HFFc6 (cell line): ENCODE measurements at regions not wholly inside any gene's neighbourhood (a gene's known extent, or its start where the extent isn't known, plus 50 kb on each side); places are given as distances from the start of the nearest gene placed in this dataset.
"Not testable (repeated sequence)": the region's sequence is repeated elsewhere in the genome, so short reads cannot be mapped to it uniquely, and the experiment has no call there.

ENCODE experiments used
- DNase-seq: peaks from one replicate; pipeline ENCODE4 v3.0.0-alpha.2; 2018
- H3K27ac Mint-ChIP-seq: 2 replicates; pipeline ENCODE4 v1.8.0; 2020; ENCODE audit warnings: mild to moderate bottlenecking, mixed read lengths
- H3K27me3 Mint-ChIP-seq: 2 replicates; pipeline ENCODE4 v1.8.0; 2021; ENCODE audit warnings: mild to moderate bottlenecking, moderate library complexity, mixed read lengths; ENCODE audit not compliant: insufficient read depth
- H3K36me3 Mint-ChIP-seq: 2 replicates; pipeline ENCODE4 v1.8.0; 2021; ENCODE audit warnings: low read depth, mixed read lengths
- H3K4me1 Mint-ChIP-seq: 2 replicates; pipeline ENCODE4 v1.8.0; 2020; ENCODE audit warnings: low read depth, mixed read lengths
- H3K4me3 Mint-ChIP-seq: 2 replicates; pipeline ENCODE4 v1.8.0; 2020; ENCODE audit warnings: mild to moderate bottlenecking, moderate library complexity, mixed read lengths
- H3K9me3 Mint-ChIP-seq: 2 replicates; pipeline ENCODE4 v1.8.0; 2020; ENCODE audit warnings: mild to moderate bottlenecking, mixed read lengths
- TF ChIP-seq, protein P1 (sequence below): fragments of 200-600 bp; sonication (generic); IDR thresholded peaks from 2 replicates; pipeline ENCODE4 v1.5.0; 2021; ENCODE audit warnings: antibody characterized with exemption, mild to moderate bottlenecking

DNA sequence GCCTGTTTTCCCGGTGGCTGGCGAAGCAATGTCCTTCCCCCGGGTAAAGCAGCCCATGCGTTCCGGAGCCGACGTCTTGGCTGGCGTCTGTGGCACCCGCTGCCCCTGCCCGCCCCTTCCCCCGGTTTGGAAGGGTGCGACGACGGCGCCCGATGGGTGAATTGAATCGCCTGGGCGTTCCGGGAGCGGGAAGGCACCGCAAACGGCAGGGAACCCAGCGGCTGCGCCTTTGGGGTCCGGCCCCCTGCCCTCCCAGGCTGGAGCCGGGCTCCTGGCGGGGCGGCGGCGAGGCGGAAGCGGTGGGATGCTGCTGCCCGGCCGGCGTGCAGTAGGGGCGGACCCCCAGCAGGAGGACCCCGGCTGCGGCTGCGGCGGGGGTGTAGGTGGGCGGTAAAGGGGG lies 123.6 kb upstream of the RHOU start:
- not testable (repeated sequence) for DNase-seq, H3K36me3 Mint-ChIP-seq, H3K9me3 Mint-ChIP-seq, H3K27ac Mint-ChIP-seq, H3K4me3 Mint-ChIP-seq, H3K27me3 Mint-ChIP-seq, H3K4me1 Mint-ChIP-seq

DNA sequence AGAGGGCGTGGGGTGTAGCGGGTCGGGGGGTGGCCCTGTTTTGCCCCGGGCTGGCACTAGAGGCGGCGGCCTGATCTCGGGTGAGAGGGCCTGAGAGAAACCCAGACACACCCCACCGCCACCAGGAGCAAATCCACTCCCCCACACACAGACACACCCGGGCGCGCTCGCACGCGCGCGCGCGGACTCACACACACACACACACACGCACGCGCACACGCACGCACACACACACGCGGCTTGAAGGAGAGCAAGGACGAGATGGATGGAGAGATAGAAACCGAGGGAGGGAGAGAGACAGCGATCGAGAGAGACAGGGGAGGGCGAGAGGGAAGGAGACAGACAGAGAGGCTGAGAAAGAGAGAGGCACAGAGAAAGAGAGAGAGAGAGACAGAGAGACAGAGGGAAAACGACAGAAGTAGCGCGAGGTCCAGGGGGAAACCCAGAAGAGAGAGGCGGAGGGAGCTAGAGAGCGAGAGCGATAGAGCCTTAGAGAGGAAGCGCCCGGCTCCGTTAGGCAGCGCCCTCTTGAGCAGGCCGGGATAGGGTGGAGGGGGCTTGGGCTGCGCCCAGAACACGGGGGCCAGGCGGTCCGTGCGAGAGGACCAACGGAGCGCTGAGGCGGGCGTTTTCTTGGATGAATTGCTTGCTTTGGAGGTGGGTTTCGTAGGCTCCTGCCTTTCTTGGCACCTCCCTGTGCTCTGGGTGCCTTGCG lies 113.1 kb upstream of the RHOU start:
- not testable (repeated sequence) for H3K36me3 Mint-ChIP-seq, H3K4me1 Mint-ChIP-seq, H3K27me3 Mint-ChIP-seq, H3K9me3 Mint-ChIP-seq
- H3K27ac Mint-ChIP-seq, result peak overlapping the region; percentile 57
- DNase-seq, result peak; percentile 22
- peak overlapping the region; percentile 72 for H3K4me3 Mint-ChIP-seq

DNA sequence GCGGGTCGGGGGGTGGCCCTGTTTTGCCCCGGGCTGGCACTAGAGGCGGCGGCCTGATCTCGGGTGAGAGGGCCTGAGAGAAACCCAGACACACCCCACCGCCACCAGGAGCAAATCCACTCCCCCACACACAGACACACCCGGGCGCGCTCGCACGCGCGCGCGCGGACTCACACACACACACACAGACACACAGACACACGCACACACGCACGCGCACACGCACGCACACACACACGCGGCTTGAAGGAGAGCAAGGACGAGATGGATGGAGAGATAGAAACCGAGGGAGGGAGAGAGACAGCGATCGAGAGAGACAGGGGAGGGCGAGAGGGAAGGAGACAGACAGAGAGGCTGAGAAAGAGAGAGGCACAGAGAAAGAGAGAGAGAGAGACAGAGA lies 108.8 kb upstream of the RHOU start:
- DNase-seq, H3K4me1 Mint-ChIP-seq: not testable (repeated sequence)

DNA sequence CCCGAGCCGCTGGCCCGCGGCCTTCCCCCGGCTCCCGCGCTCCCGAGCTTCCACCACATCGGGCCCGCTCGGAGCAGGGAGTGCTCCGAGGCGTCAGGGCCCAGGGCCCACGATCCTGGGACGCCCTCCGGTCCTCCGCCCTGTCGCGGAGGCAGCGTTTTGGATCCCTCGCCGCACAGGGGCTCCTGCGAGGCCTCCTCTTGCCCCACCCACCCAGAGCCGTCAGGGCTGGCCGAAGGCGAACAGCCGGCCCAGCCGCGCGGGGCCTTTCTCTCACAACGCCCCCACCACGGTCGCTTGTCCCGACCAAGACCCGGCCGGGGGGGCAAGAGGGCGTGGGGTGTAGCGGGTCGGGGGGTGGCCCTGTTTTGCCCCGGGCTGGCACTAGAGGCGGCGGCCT lies 102.4 kb upstream of the RHOU start:
- not testable (repeated sequence) for H3K9me3 Mint-ChIP-seq, H3K27ac Mint-ChIP-seq, H3K4me3 Mint-ChIP-seq, H3K36me3 Mint-ChIP-seq, H3K4me1 Mint-ChIP-seq, DNase-seq, H3K27me3 Mint-ChIP-seq

More for the DNA sequence above, 108.8 kb upstream of the RHOU start:
- not testable (repeated sequence) for H3K27ac Mint-ChIP-seq, H3K36me3 Mint-ChIP-seq, H3K4me3 Mint-ChIP-seq, H3K27me3 Mint-ChIP-seq, H3K9me3 Mint-ChIP-seq

DNA sequence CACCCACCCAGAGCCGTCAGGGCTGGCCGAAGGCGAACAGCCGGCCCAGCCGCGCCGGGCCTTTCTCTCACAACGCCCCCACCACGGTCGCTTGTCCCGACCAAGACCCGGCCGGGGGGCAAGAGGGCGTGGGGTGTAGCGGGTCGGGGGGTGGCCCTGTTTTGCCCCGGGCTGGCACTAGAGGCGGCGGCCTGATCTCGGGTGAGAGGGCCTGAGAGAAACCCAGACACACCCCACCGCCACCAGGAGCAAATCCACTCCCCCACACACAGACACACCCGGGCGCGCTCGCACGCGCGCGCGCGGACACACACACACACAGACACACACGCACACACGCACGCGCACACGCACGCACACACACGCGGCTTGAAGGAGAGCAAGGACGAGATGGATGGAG lies 100.0 kb upstream of the RHOU start:
- H3K4me1 Mint-ChIP-seq, H3K4me3 Mint-ChIP-seq, H3K27me3 Mint-ChIP-seq, H3K9me3 Mint-ChIP-seq, H3K36me3 Mint-ChIP-seq, H3K27ac Mint-ChIP-seq: not testable (repeated sequence)
- peak; percentile 75 for DNase-seq

DNA sequence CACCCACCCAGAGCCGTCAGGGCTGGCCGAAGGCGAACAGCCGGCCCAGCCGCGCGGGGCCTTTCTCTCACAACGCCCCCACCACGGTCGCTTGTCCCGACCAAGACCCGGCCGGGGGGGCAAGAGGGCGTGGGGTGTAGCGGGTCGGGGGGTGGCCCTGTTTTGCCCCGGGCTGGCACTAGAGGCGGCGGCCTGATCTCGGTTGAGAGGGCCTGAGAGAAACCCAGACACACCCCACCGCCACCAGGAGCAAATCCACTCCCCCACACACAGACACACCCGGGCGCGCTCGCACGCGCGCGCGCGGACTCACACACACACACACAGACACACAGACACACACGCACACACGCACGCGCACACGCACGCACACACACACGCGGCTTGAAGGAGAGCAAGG lies 97.8 kb upstream of the RHOU start:
- DNase-seq, H3K4me1 Mint-ChIP-seq, H3K27me3 Mint-ChIP-seq, H3K27ac Mint-ChIP-seq, H3K9me3 Mint-ChIP-seq, H3K4me3 Mint-ChIP-seq, H3K36me3 Mint-ChIP-seq: not testable (repeated sequence)

DNA sequence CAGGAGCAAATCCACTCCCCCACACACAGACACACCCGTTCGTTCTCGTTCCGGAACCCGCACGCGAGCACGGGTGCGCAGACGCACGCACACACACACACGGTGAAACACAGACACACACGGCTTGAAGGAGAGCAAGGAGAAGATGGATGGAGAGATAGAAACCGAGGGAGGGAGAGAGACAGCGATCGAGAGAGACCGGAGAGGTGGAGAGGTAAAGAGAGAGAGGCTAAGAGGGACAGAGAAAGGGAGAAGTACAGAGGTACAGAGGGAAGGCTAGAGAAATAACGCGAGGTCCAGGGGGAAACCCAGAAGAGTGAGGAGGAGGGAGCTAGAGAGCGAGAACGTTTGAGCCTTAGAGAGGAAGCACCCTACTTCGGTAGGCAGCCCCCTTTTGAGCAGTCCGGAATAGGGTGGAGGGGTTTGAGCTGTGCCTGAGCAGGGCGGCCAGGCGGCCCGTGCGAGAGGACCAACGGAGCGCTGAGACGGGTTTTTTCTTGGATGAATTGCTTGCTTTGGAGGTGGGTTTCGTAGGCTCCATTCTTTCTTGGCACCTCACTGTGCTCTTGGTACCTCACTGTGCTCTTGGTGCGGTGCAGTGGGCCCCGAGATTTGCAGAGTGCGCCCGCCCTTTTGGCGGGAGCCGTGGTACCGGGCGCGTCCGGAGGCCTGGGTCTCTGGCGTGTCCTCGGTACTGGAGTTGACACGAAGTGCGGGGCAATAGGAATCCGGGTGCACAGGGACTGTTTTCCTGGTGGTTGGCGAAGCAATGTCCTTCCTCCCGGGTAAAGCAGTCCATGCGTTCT lies 88.4 kb upstream of the RHOU start:
- no peaks in the 10 kb centered on the region for H3K9me3 Mint-ChIP-seq
- TF ChIP-seq, protein P1, sequence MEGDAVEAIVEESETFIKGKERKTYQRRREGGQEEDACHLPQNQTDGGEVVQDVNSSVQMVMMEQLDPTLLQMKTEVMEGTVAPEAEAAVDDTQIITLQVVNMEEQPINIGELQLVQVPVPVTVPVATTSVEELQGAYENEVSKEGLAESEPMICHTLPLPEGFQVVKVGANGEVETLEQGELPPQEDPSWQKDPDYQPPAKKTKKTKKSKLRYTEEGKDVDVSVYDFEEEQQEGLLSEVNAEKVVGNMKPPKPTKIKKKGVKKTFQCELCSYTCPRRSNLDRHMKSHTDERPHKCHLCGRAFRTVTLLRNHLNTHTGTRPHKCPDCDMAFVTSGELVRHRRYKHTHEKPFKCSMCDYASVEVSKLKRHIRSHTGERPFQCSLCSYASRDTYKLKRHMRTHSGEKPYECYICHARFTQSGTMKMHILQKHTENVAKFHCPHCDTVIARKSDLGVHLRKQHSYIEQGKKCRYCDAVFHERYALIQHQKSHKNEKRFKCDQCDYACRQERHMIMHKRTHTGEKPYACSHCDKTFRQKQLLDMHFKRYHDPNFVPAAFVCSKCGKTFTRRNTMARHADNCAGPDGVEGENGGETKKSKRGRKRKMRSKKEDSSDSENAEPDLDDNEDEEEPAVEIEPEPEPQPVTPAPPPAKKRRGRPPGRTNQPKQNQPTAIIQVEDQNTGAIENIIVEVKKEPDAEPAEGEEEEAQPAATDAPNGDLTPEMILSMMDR, result no peak

DNA sequence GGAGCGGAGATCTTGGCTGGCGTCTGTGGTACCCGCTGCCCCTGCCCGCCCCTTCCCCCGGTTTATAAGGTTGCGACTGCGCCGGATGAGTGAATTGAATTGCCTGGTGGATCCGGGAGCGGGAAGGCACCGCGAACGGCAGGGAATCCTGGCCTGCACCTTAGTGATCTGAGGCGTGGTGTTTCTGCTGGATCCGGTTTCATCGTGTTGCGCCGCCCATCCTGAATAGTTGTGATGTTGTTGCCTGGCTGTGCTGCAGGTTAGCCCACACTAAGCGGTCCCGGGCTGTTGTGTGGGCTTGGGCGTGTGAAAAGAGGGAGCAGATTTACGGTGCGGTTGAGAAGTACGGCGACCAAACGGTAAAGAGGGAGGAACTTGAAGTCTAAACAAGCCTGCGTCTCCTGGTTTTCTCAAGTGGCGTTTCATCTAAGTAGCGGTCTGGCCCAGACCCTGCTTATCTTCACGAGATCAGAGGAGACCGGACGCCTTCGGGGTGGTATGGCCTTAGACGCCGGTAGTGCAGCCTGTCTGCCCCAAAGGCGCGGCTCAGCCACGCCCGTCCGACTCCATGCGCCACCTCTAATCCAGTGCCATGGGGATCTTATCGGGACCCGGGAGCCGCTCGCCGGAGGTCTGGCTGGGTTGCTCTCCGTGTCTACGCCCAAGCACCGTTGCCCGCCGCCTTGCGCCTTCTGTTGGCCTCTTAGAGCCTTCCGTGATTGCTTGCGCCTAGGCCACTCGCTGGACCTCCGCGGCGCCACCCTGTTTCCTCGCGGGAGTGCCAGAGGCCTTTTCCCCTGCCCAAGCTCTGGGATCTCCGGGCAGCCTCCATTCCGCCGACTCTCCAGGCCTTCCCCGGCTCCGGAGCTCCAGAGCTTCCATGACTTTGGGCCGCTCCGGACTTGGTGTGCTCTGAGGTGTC lies 87.5 kb upstream of the RHOU start:
- H3K27ac Mint-ChIP-seq, result peak overlapping the region; percentile 86
- peak; percentile 36 for DNase-seq
- peak overlapping the region; percentile 90 for H3K4me3 Mint-ChIP-seq
- TF ChIP-seq, protein P1, result no peak
- H3K4me1 Mint-ChIP-seq, result peaks cover 34% of the 10 kb centered on the region
- peaks cover 8% of the 10 kb centered on the region for H3K27me3 Mint-ChIP-seq
- H3K36me3 Mint-ChIP-seq, result no peaks in the 10 kb centered on the region
- no peaks in the 10 kb centered on the region for H3K9me3 Mint-ChIP-seq

More for the DNA sequence above, 88.4 kb upstream of the RHOU start:
- peak overlapping the region; percentile 86 for H3K27ac Mint-ChIP-seq
- H3K4me1 Mint-ChIP-seq, result peaks cover 34% of the 10 kb centered on the region
- H3K27me3 Mint-ChIP-seq, result peaks cover 8% of the 10 kb centered on the region
- peak; percentile 49 for DNase-seq
- H3K36me3 Mint-ChIP-seq, result no peaks in the 10 kb centered on the region
- H3K4me3 Mint-ChIP-seq, result peak overlapping the region; percentile 90
